GM12872 (cell line): ENCODE measurements at regions not wholly inside any gene's neighbourhood (a gene's known extent, or its start where the extent isn't known, plus 50 kb on each side); places are given as distances from the start of the nearest gene placed in this dataset.

Experiments used
- CTCF ChIP-seq: IDR thresholded peaks from 3 replicates; pipeline ENCODE4 v1.5.1; 2011; ENCODE audit warnings: low read depth, mild to moderate bottlenecking, low read length, moderate library complexity; ENCODE audit not compliant: insufficient read depth

DNA sequence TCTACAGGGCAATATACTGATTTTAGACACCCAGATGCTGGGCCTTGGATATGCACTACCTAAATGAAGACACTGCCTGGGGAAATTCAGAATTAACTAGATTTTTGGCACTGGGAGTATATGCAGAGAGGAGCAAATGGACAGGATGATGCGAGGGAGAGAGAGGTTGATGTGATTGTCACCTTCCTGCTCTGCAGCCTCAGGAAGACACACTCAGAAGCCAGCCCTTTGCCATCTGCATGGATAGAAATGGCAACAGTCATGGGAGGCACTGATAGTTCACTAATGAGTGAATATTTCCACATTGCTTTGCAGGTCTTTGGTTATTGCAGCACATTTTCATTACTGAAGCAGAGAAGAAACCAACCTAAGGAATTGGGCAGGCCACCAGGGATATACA is 397.2 kb upstream of the NFE2L3 start:
- no peak for TF ChIP-seq CTCF

GRCh38 chr7:25756601-25757000 is 395.4 kb upstream of the NFE2L3 start:
- no peak for TF ChIP-seq CTCF

- TF ChIP-seq CTCF, result no peak
Observed at GRCh38 chr7:25758559-25758958, 393.4 kb upstream of the NFE2L3 start.

DNA sequence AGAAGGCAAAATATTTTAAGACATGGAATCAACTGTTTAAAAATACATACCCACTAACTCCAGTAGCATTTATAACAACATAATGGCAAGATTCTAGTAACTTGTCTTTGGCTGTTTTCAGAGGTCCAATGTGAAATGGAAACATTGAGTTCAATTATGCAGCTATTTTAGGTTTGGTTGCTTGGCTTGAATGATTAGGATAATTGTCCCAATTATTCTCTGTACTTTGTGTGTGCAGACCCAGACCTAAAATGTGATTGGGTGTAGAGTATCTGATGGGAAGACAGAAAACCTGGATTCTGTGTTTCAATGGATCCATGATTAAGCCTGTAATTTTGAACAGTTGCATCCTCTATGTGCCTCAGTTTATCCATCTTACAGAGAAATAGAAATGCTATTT is 392.7 kb upstream of the NFE2L3 start:
- no peak for TF ChIP-seq CTCF

- TF ChIP-seq CTCF, result no peak
Observed at GRCh38 chr7:25759748-25760147, 392.2 kb upstream of the NFE2L3 start.

DNA sequence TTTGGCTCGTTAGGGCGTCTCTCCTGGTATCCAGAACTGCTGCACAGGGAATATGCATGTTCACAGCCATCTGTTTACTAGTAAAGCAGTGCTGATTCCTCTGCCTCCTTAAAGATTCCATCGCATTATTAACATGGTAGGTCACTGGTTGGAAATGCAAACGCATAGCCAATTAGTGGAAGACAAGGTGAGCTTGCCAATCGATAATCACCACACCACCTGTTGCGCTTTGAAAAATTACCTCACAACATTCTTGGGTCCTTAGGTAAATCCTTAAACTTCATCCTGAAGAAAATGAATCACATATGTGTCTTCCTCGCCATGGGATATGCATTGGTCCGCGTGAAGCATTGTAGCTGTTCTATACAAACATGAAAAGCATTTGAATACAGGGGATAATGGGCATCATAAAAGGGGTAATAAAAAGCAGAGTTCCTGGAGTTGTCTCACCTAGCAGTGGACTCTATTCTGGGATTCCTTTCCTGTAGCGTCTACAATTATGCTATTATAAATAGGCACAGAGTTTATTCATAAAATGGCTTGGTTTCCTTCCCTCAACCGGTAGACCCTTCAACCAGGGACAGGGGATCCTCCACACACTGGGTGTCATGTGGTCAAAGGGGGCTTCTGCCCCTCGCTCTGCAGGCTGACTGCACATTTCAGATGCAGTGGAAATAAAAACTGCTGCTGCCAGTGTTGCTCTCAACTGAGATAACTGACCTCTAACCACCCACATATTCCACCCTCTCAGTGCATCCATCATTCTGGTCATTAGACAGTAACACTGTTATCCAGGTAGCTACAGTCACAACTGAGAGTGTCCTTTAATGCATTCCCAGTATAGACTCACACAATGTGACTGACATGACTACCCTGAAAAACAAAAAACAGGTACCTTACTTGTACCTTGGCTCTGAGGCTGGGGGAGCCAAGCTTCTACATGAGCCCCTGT is 389.2 kb upstream of the NFE2L3 start:
- TF ChIP-seq CTCF, result no peak

DNA sequence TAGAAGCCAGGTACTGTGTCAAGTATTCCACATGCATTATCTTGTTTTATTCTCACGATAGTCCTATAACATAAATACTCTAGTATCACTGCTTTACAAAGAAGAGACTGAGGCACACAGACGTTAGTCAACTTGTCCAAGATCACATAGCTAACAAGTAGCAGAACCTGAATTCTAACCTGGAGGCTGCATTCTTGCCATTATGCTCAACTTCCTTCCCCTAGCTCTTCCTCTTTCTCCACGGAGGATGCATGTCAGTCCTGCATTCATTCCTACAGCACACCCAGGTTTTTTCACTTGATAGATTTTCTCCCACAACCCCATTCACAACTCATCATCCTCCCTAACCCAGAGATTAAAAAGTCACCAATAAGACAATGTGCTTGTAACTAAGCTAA is 388.5 kb upstream of the NFE2L3 start:
- TF ChIP-seq CTCF, result no peak
